ENCODE measurements at regions not wholly inside any gene's neighbourhood (a gene's known extent, or its start where the extent isn't known, plus 50 kb on each side); places are given as distances from the start of the nearest gene placed in this dataset.

GRCh38 chr15:38745126-38745525 is 180.5 kb upstream of the RASGRP1 start:
- DNase-seq (ENCODE audit: low spot score) (no peak), ATAC-seq (no peak), FAIRE-seq (no peak)
- BruUV-seq (replicated peaks), result no TSS peak
- no peak overlapping the region for H3K27ac ChIP-seq (ENCODE audit: extremely low read length, insufficient read depth, low read length)
- no peak overlapping the region for H2AFZ ChIP-seq (ENCODE audit: low read length)
- no peaks in the 10 kb centered on the region for H3K36me3 ChIP-seq (replicated peaks in 1 of 2; ENCODE audit: control insufficient read depth in 1 of 2, insufficient read depth in 2 of 2, low read length in 2 of 2)
- no peak overlapping the region for H3K4me2 ChIP-seq (ENCODE audit: low read depth, low read length)
- intact Hi-C loops (cut with micrococcal nuclease; ENCODE audit: unreplicated experiment), result no loop called here
- CTCF ChIA-PET (ENCODE audit: low intra/inter-chr PET ratio, low total read pairs), result no interaction called here
- H3K9ac ChIP-seq (ENCODE audit: insufficient read depth, low read depth, low read length), result no peak overlapping the region
- no peaks in the 10 kb centered on the region for H3K79me2 ChIP-seq (ENCODE audit: insufficient read depth, low read length)
- H3K27me3 ChIP-seq (ENCODE audit: control insufficient read depth in 1 of 2, insufficient read depth in 2 of 2, low read length in 2 of 2), result peaks cover 0 to 9% of the 10 kb centered on the region in 2 experiments; a peak in 1 of 5 replicates
- H3K9me3 ChIP-seq (ENCODE audit: low read length), result no peaks in the 10 kb centered on the region
- no peaks in the 10 kb centered on the region for H3K4me1 ChIP-seq (ENCODE audit: insufficient read depth, low read length)
- in situ Hi-C loops (cut with HindIII; ENCODE audit: extremely low pct_ligation_motif_present, low pct_unique_long_range_greater_than_20kb), result no loop called here
- no peak overlapping the region for H3K4me3 ChIP-seq (replicated peaks in 1 of 3; ENCODE audit: insufficient read depth in 1 of 3, low read depth in 2 of 3, low read length in 3 of 3)
- POLR2A ChIA-PET, result no interaction called here
- no peaks in the 10 kb centered on the region for H4K20me1 ChIP-seq (ENCODE audit: insufficient read depth, low read length)
- 0% methylated on average over 1 of the region's 1 CpG for WGBS (ENCODE audit: low lambda C conversion rate)
- TF ChIP-seq ZNF577 (CRISPR knock-in tag; IDR thresholded peaks at IDR 0.05; ENCODE audit: borderline replicate concordance, low read depth), result no peak
- no peak for TF ChIP-seq ZNF879 (CRISPR knock-in tag; IDR thresholded peaks at IDR 0.05)
- no peak for TF ChIP-seq ZEB1 (IDR thresholded peaks at IDR 0.05; ENCODE audit: insufficient replicate concordance, low read depth)
- TF ChIP-seq SKIL (CRISPR knock-in tag; IDR thresholded peaks at IDR 0.05; ENCODE audit: borderline replicate concordance), result no peak
- TF ChIP-seq HNF1B (CRISPR knock-in tag; IDR thresholded peaks at IDR 0.05), result no peak
- TF ChIP-seq AKAP8 (CRISPR knock-in tag; IDR thresholded peaks at IDR 0.05), result no peak
